ENCODE measurements at regions not wholly inside any gene's neighbourhood (a gene's known extent, or its start where the extent isn't known, plus 50 kb on each side); places are given as distances from the start of the nearest gene placed in this dataset.

DNA sequence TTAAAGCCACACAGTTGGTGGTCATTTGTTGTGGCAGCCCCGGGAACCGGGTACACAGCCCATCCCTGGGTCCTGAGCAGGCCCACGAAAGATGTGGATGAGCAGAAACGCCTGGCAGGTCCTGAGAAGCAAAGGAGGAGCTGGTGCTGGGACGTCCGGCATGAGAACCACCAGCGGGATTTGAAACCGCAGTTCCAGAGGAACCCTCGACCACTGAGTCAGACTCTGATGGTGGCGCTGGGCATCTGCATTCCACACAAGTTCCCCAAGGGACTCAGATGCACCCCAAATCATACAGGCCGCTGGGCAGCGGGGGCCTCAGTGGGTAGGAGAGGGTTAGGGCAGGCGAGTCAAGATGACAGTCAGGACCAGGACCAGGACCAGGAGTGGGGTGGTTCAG, 363.0 kb downstream of the SHANK2 start:
- no peak for ATAC-seq

DNA sequence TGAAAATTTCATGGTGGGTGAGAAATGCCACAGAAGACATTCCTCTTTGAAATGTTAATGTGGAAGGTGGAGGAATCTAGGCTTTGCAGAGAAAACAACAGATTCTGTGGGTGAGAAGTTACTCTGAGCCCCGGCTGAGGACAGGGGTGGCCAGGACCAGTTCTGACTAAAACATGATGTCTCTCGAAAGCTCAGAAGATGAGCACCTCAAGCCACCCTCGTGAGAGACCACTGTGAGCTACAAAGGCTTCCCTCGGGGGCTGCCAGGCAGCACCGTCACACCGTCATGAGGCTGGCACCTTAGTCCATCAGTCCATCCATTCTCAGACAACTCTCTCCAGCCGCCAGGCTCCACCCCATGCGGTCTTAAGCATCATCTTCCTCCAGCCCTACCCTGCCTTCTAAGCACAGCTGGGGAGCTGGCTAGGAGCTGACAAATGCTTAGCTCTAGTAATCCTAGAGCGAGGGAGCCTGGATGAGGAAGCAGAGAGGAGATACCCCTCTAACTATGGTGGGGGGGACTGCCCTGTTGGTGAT, 360.5 kb downstream of the SHANK2 start:
- no peak for DNase-seq
- H3K9me3 ChIP-seq = no peaks in the 10 kb centered on the region
- no peak overlapping the region for H3K4me3 ChIP-seq
- intact Hi-C loops (cut with DNase I, micrococcal nuclease) = no loop called here
- no peak for ATAC-seq
- TF ChIP-seq, protein P1, sequence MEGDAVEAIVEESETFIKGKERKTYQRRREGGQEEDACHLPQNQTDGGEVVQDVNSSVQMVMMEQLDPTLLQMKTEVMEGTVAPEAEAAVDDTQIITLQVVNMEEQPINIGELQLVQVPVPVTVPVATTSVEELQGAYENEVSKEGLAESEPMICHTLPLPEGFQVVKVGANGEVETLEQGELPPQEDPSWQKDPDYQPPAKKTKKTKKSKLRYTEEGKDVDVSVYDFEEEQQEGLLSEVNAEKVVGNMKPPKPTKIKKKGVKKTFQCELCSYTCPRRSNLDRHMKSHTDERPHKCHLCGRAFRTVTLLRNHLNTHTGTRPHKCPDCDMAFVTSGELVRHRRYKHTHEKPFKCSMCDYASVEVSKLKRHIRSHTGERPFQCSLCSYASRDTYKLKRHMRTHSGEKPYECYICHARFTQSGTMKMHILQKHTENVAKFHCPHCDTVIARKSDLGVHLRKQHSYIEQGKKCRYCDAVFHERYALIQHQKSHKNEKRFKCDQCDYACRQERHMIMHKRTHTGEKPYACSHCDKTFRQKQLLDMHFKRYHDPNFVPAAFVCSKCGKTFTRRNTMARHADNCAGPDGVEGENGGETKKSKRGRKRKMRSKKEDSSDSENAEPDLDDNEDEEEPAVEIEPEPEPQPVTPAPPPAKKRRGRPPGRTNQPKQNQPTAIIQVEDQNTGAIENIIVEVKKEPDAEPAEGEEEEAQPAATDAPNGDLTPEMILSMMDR (IDR thresholded peaks at IDR 0.05) = no peak
- H3K4me1 ChIP-seq (ENCODE audit: low read depth) = no peaks in the 10 kb centered on the region
- no peaks in the 10 kb centered on the region for H3K36me3 ChIP-seq (ENCODE audit: low read depth)

More for the DNA sequence above, 363.0 kb downstream of the SHANK2 start:
- no peaks in the 10 kb centered on the region for H3K4me1 ChIP-seq (ENCODE audit: low read depth)
- intact Hi-C loops (cut with DNase I, micrococcal nuclease) = no loop called here
- TF ChIP-seq, protein P1 (IDR thresholded peaks at IDR 0.05) = no peak
- no peaks in the 10 kb centered on the region for H3K9me3 ChIP-seq
- H3K4me3 ChIP-seq = no peak overlapping the region
- H3K36me3 ChIP-seq (ENCODE audit: low read depth) = no peaks in the 10 kb centered on the region
- no peak for DNase-seq

DNA sequence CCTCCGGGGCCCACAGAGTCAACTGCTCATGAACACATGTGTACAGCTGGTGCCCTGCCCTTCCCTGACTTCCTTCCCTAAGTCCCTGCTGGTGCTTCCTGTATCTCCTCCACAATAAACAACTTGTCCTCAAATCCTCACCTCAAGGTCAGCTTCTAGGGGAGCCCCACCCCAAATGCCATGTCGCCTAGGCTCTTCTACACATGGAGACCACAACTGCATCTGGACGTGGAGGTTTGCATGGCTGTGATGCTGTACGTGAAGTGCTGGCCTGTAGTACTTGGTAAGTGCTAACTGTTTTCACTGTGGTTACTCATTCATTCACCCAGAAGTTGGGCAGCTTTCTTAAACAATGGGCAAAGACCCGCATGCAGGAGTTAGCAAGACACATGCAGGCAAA, 359.5 kb downstream of the SHANK2 start:
- DNase-seq (no peak), ATAC-seq (no peak)
- H3K4me3 ChIP-seq = no peak overlapping the region
- no peaks in the 10 kb centered on the region for H3K4me1 ChIP-seq (ENCODE audit: low read depth)
- H3K9me3 ChIP-seq = peaks cover 2% of the 10 kb centered on the region
- no peaks in the 10 kb centered on the region for H3K36me3 ChIP-seq (ENCODE audit: low read depth)
- TF ChIP-seq, protein P1 (IDR thresholded peaks at IDR 0.05) = no peak
- intact Hi-C loops (cut with DNase I, micrococcal nuclease) = no loop called here

DNA sequence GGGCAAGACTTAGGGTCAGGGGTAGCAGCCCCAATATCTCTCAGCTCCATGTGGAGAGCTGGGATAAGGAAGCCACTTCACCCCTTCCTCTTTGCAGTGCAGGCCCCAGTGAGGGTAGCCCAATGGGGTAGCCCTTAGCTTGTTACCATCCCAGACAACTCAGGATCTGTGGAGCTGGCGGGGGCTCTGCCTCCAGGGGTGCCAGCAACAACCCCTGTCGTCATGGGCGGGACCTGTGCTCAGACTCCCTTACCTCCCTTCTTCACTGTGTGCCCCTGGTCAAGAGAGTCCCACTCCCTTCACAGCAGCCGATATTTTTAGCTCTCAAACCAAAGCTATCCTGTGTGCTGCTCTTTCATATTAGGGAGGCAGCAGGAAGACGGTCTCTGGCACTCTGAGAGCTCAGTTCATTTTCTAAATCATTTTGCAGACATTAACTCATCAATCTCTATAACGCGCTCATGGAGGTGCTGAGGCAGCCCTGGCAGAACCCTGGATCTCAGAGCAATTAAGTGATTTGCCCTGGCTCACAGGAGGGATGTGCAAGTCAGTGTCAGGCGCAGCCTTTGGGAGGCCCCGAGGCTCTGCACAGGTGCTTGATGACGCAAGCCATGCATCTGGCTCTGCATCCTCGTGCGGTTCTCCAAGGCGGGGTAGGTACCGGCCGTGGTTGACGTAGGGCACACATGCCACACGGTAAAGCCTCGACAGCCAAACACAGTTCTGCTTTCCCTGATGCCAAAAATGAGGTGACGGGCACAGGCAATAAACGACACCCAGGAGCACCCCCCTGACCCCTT, 357.6 kb downstream of the SHANK2 start:
- intact Hi-C loops (cut with DNase I, micrococcal nuclease) = no loop called here
- ATAC-seq (no peak), DNase-seq (no peak)
- TF ChIP-seq, protein P1 (IDR thresholded peaks at IDR 0.05) = no peak
- Histone ChIP-seq H3K4me1 (ENCODE audit: low read depth) (no peaks in the 10 kb centered on the region), H3K4me3 (no peak overlapping the region), H3K9me3 (peaks cover 2% of the 10 kb centered on the region), H3K36me3 (ENCODE audit: low read depth) (no peaks in the 10 kb centered on the region)

DNA sequence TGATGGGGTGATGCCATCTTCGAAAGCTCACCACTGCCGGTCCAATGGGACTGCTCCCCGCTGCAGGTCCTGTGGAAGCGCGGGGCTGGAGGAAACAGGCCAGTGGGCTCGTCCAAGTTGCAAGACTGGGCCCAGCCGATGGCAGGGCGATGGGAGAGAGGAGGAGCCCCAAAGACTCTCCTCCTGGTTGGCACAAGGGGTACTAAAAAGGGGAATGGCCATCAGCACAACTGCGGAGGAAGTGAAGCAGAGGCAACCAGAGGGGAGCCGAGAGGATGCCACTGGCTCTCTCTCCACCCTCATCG, 357.1 kb downstream of the SHANK2 start:
- Histone ChIP-seq H3K4me3 (no peak overlapping the region), H3K36me3 (ENCODE audit: low read depth) (no peaks in the 10 kb centered on the region), H3K9me3 (peaks cover 2% of the 10 kb centered on the region), H3K4me1 (ENCODE audit: low read depth) (no peaks in the 10 kb centered on the region)
- no peak for DNase-seq
- no peak for ATAC-seq
- TF ChIP-seq, protein P1 (IDR thresholded peaks at IDR 0.05) = no peak
- intact Hi-C loops (cut with DNase I, micrococcal nuclease) = no loop called here

Measured in mucosa of descending colon (tissue), 3 donors.